ENCODE measurements at regions not wholly inside any gene's neighbourhood (a gene's known extent, or its start where the extent isn't known, plus 50 kb on each side); places are given as distances from the start of the nearest gene placed in this dataset.

GRCh38 chr16:5815570-5816237 is 718.1 kb upstream of the EEF2KMT start:
- Histone ChIP-seq H3K9me3 (ENCODE audit: control insufficient read depth, low read length) (no peaks in the 10 kb centered on the region), H3K4me3 (ENCODE audit: insufficient read depth, low read depth, low read length) (no peak overlapping the region), H3K27ac (ENCODE audit: insufficient read depth, low read depth, low read length, poor library complexity, severe bottlenecking) (no peak overlapping the region), H3K27me3 (ENCODE audit: control insufficient read depth, insufficient read depth, low read length, poor library complexity, severe bottlenecking) (no peaks in the 10 kb centered on the region), H3K36me3 (ENCODE audit: control insufficient read depth, insufficient read depth, low read length) (no peaks in the 10 kb centered on the region), H3K4me1 (ENCODE audit: control insufficient read depth, insufficient read depth, low read length) (no peaks in the 10 kb centered on the region)
- WGBS, 2 experiments, result 86 to 89% methylated on average over 6 of the region's 6 CpGs

- H3K4me1 ChIP-seq (ENCODE audit: control insufficient read depth, insufficient read depth, low read length), result no peaks in the 10 kb centered on the region
- no peak overlapping the region for H3K27ac ChIP-seq (ENCODE audit: insufficient read depth, low read depth, low read length, poor library complexity, severe bottlenecking)
- H3K27me3 ChIP-seq (ENCODE audit: control insufficient read depth, insufficient read depth, low read length, poor library complexity, severe bottlenecking), result no peaks in the 10 kb centered on the region
- WGBS, 2 experiments, result 94 to 96% methylated on average over 8 of the region's 8 CpGs
- no peaks in the 10 kb centered on the region for H3K36me3 ChIP-seq (ENCODE audit: control insufficient read depth, insufficient read depth, low read length)
- H3K4me3 ChIP-seq (ENCODE audit: insufficient read depth, low read depth, low read length), result no peak overlapping the region
- H3K9me3 ChIP-seq (ENCODE audit: control insufficient read depth, low read length), result no peaks in the 10 kb centered on the region
These were observed 703.8 kb upstream of the EEF2KMT start for GRCh38 chr16:5801396-5801795.

- 85 to 88% methylated on average over 4 to 5 of the region's 5 CpGs for WGBS, 2 experiments
These were observed 696.0 kb upstream of the EEF2KMT start for GRCh38 chr16:5793556-5793955.

GRCh38 chr16:5791011-5791657 is 693.5 kb upstream of the EEF2KMT start:
- Histone ChIP-seq H3K27me3 (ENCODE audit: control insufficient read depth, insufficient read depth, low read length, poor library complexity, severe bottlenecking) (no peaks in the 10 kb centered on the region), H3K36me3 (ENCODE audit: control insufficient read depth, insufficient read depth, low read length) (no peaks in the 10 kb centered on the region), H3K9me3 (ENCODE audit: control insufficient read depth, low read length) (no peaks in the 10 kb centered on the region), H3K4me1 (ENCODE audit: control insufficient read depth, insufficient read depth, low read length) (peaks cover 6% of the 10 kb centered on the region), H3K27ac (ENCODE audit: insufficient read depth, low read depth, low read length, poor library complexity, severe bottlenecking) (no peak overlapping the region), H3K4me3 (ENCODE audit: insufficient read depth, low read depth, low read length) (no peak overlapping the region)
- WGBS, 2 experiments, result 89 to 91% methylated on average over 8 of the region's 8 CpGs

More at GRCh38 chr16:5793556-5793955, 696.0 kb upstream of the EEF2KMT start:
- no peak overlapping the region for H3K4me3 ChIP-seq (ENCODE audit: insufficient read depth, low read depth, low read length)
- H3K27me3 ChIP-seq (ENCODE audit: control insufficient read depth, insufficient read depth, low read length, poor library complexity, severe bottlenecking), result no peaks in the 10 kb centered on the region
- H3K9me3 ChIP-seq (ENCODE audit: control insufficient read depth, low read length), result no peaks in the 10 kb centered on the region
- H3K4me1 ChIP-seq (ENCODE audit: control insufficient read depth, insufficient read depth, low read length), result peaks cover 6% of the 10 kb centered on the region
- no peaks in the 10 kb centered on the region for H3K36me3 ChIP-seq (ENCODE audit: control insufficient read depth, insufficient read depth, low read length)
- no peak overlapping the region for H3K27ac ChIP-seq (ENCODE audit: insufficient read depth, low read depth, low read length, poor library complexity, severe bottlenecking)

DNA sequence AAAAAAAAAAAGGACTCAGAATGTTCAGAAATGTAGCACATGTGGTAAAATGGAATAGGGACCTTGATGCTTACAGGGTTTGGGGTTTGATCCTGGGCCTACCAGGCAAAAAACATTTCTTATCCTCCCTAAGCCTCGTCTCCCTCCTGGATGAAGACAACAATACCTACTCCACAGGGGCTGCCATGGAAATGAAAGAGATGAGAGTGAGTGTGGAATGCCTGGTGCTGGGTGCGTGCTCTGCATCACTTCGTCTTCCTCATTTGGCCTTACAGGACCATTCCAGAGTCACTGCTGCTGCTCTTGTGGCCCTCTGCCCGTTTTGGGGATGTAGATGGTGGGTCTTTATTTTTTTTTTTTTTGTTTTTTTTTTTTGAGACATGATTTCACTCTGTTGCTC is 692.9 kb upstream of the EEF2KMT start:
- H3K9me3 ChIP-seq (ENCODE audit: control insufficient read depth, low read length), result no peaks in the 10 kb centered on the region
- no peaks in the 10 kb centered on the region for H3K36me3 ChIP-seq (ENCODE audit: control insufficient read depth, insufficient read depth, low read length)
- WGBS, 2 experiments, result 40 to 49% methylated on average over 3 of the region's 4 CpGs
- H3K4me3 ChIP-seq (ENCODE audit: insufficient read depth, low read depth, low read length), result no peak overlapping the region
- peaks cover 6% of the 10 kb centered on the region for H3K4me1 ChIP-seq (ENCODE audit: control insufficient read depth, insufficient read depth, low read length)
- H3K27me3 ChIP-seq (ENCODE audit: control insufficient read depth, insufficient read depth, low read length, poor library complexity, severe bottlenecking), result no peaks in the 10 kb centered on the region
- H3K27ac ChIP-seq (ENCODE audit: insufficient read depth, low read depth, low read length, poor library complexity, severe bottlenecking), result no peak overlapping the region

- Histone ChIP-seq H3K4me1 (ENCODE audit: control insufficient read depth, insufficient read depth, low read length) (peaks cover 6% of the 10 kb centered on the region), H3K4me3 (ENCODE audit: insufficient read depth, low read depth, low read length) (no peak overlapping the region), H3K27me3 (ENCODE audit: control insufficient read depth, insufficient read depth, low read length, poor library complexity, severe bottlenecking) (no peaks in the 10 kb centered on the region), H3K36me3 (ENCODE audit: control insufficient read depth, insufficient read depth, low read length) (no peaks in the 10 kb centered on the region), H3K27ac (ENCODE audit: insufficient read depth, low read depth, low read length, poor library complexity, severe bottlenecking) (no peak overlapping the region), H3K9me3 (ENCODE audit: control insufficient read depth, low read length) (no peaks in the 10 kb centered on the region)
- 91 to 100% methylated on average over 2 of the region's 2 CpGs for WGBS, 2 experiments
These were observed 691.4 kb upstream of the EEF2KMT start for GRCh38 chr16:5789033-5789432.

- Histone ChIP-seq H3K4me3 (ENCODE audit: insufficient read depth, low read depth, low read length) (no peak overlapping the region), H3K27me3 (ENCODE audit: control insufficient read depth, insufficient read depth, low read length, poor library complexity, severe bottlenecking) (no peaks in the 10 kb centered on the region)
- WGBS, 2 experiments, result 95 to 96% methylated on average over 4 of the region's 4 CpGs
These were observed 683.8 kb upstream of the EEF2KMT start for GRCh38 chr16:5781436-5781835.

DNA sequence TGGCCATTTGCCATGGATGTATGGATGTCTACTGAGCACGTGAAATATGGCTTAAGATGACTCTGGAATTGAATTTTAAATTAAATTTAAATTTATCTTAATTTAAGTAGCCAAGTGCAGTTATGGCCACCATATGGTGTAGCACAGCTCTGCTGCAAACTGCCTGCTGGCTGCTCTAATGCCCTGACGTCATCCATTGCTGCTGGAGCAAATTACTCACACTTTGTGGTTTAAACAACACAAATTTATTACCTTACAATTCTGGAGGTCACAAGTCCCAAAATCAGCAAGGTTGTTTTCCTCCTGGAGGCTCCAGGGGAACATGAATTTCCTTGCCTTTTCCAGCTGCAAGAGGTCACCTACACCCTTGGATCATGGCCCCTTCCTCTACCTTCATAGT is 679.3 kb upstream of the EEF2KMT start:
- no peaks in the 10 kb centered on the region for H3K9me3 ChIP-seq (ENCODE audit: control insufficient read depth, low read length)
- H3K4me3 ChIP-seq (ENCODE audit: insufficient read depth, low read depth, low read length), result no peak overlapping the region
- no peaks in the 10 kb centered on the region for H3K36me3 ChIP-seq (ENCODE audit: control insufficient read depth, insufficient read depth, low read length)
- no peak overlapping the region for H3K27ac ChIP-seq (ENCODE audit: insufficient read depth, low read depth, low read length, poor library complexity, severe bottlenecking)
- no peaks in the 10 kb centered on the region for H3K27me3 ChIP-seq (ENCODE audit: control insufficient read depth, insufficient read depth, low read length, poor library complexity, severe bottlenecking)
- no peaks in the 10 kb centered on the region for H3K4me1 ChIP-seq (ENCODE audit: control insufficient read depth, insufficient read depth, low read length)
- 95 to 97% methylated on average over 2 of the region's 2 CpGs for WGBS, 2 experiments

More at GRCh38 chr16:5781436-5781835, 683.8 kb upstream of the EEF2KMT start:
- H3K4me1 ChIP-seq (ENCODE audit: control insufficient read depth, insufficient read depth, low read length), result no peaks in the 10 kb centered on the region
- H3K27ac ChIP-seq (ENCODE audit: insufficient read depth, low read depth, low read length, poor library complexity, severe bottlenecking), result no peak overlapping the region
- no peaks in the 10 kb centered on the region for H3K36me3 ChIP-seq (ENCODE audit: control insufficient read depth, insufficient read depth, low read length)
- no peaks in the 10 kb centered on the region for H3K9me3 ChIP-seq (ENCODE audit: control insufficient read depth, low read length)

- H3K27me3 ChIP-seq (ENCODE audit: control insufficient read depth, insufficient read depth, low read length, poor library complexity, severe bottlenecking), result no peaks in the 10 kb centered on the region
- no peak overlapping the region for H3K4me3 ChIP-seq (ENCODE audit: insufficient read depth, low read depth, low read length)
- H3K9me3 ChIP-seq (ENCODE audit: control insufficient read depth, low read length), result no peaks in the 10 kb centered on the region
- 92% methylated on average over 5 of the region's 5 CpGs for WGBS, 2 experiments
- no peaks in the 10 kb centered on the region for H3K36me3 ChIP-seq (ENCODE audit: control insufficient read depth, insufficient read depth, low read length)
- H3K27ac ChIP-seq (ENCODE audit: insufficient read depth, low read depth, low read length, poor library complexity, severe bottlenecking), result no peak overlapping the region
- no peaks in the 10 kb centered on the region for H3K4me1 ChIP-seq (ENCODE audit: control insufficient read depth, insufficient read depth, low read length)
These were observed 678.3 kb upstream of the EEF2KMT start for GRCh38 chr16:5775916-5776315.

GRCh38 chr16:5770118-5770517 is 672.5 kb upstream of the EEF2KMT start:
- Histone ChIP-seq H3K4me1 (ENCODE audit: control insufficient read depth, insufficient read depth, low read length) (no peaks in the 10 kb centered on the region), H3K27ac (ENCODE audit: insufficient read depth, low read depth, low read length, poor library complexity, severe bottlenecking) (no peak overlapping the region), H3K36me3 (ENCODE audit: control insufficient read depth, insufficient read depth, low read length) (no peaks in the 10 kb centered on the region), H3K4me3 (ENCODE audit: insufficient read depth, low read depth, low read length) (no peak overlapping the region), H3K9me3 (ENCODE audit: control insufficient read depth, low read length) (no peaks in the 10 kb centered on the region), H3K27me3 (ENCODE audit: control insufficient read depth, insufficient read depth, low read length, poor library complexity, severe bottlenecking) (no peaks in the 10 kb centered on the region)
- WGBS, 2 experiments, result 85 to 86% methylated on average over 2 of the region's 2 CpGs
